Ramos (cell line): ENCODE measurements at regions not wholly inside any gene's neighbourhood (a gene's known extent, or its start where the extent isn't known, plus 50 kb on each side); places are given as distances from the start of the nearest gene placed in this dataset.

Source experiments
- in situ Hi-C: fragments of 300-500 bp; cut with MboI; formaldehyde crosslinking; loops from one replicate; pipeline ENCODE4 v1.14.3; 2022; ENCODE audit warnings: low sequenced_read_pairs; ENCODE audit not compliant: unreplicated experiment

DNA sequence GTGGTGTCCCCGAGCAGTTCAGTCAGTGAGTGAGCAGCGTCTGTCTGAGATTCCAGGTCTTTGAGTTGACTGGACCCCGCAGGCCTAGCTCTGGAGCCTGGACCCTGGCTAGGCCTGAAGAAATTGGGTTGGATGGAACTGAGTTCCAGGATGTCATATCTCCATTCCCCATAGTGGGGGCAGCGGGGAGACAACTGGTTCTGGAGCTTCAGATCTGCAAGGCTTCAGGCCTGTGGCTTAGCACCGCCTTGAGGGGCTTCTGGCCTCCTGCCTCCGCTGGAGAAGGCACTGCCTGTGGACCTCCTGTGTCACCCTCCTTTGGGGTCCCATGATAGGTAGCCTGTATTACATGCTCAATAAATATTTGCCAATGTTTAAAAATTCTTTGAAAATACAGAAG lies 288.4 kb upstream of the ID2 start:
- in situ Hi-C loops = no loop called here

- in situ Hi-C loops = no loop called here
Measured at GRCh38 chr2:8394131-8394530, 287.7 kb upstream of the ID2 start.

GRCh38 chr2:8394569-8395359 lies 287.1 kb upstream of the ID2 start:
- in situ Hi-C loops = no loop called here

DNA sequence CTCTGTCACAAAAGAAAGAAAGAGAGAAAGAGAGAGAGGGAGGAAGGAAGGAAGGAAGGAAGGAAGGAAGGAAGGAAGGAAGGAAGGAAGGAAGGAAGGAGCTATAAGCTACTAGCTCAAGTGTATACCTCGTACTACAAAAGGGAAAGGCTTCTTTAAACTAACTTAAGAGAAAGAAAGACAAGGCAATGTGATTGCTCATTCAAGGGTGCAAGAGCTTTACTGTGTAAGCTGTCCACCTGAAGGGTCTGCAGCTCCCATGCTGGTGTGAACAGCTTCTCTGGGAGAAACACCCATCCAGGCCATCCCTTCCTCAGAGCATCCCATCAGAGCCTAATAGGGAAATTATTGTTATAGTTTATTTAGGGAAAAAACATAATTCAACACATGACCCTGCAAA lies 286.1 kb upstream of the ID2 start:
- in situ Hi-C loops = no loop called here

DNA sequence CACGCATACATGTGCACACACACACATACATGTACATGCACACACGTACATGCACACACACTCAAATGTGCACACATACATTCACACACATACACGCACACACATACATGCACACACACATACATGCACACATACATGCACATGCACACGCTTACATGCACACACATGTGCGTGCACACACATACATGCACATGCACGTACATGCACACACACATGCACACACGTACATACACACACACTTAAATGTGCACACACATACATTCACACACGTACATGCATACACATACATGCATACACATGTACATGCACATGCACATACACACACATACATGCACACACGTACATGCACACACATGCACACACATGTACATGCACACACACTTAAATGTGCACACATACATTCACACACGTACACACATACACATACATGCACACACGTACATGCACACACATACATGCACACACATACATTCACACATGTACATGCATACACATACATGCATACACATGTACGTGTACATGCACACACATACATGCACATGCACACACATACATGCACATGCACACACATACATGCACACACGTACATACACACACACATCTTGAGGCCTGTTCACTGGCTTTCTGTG lies 283.7 kb upstream of the ID2 start:
- in situ Hi-C loops = no loop called here

DNA sequence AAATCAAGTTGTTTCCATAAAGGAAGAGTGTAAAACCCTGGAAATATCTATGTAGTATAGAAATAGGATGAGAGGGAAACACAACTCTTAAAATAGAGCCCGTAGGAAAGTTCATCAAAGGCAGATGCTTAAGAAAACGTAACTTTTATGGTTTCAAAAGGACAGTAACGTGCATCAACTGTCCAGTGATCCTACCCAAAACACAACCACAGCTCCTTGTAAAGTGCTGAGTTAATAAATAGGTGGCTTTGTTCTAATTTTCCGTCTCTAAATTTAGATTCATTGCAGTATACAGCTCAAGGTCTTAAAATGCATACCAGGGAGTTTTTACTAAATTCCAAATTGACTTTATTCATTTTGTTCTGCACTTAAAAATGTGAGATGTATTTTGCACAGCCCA lies 282.1 kb upstream of the ID2 start:
- in situ Hi-C loops = no loop called here

DNA sequence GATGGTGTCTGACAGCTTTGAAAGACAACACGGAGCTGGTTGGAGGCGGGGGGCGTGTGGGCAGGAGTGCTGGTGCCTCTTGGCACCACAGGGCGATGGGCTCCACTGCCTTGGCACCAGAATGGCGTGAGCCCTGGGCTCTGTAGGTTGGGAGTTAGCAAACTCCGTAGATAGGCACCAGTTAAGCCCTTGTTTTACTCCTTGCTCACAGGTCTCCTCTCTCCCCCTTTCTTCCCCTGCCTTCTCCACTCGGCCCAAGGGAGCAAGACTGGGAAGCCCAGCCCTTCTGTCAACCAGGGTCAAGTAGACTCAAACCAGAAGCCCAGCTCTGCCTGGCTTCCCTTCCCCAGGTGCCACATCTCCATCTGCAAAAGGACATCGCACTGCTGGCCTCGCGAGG lies 281.7 kb upstream of the ID2 start:
- in situ Hi-C loops = no loop called here

GRCh38 chr2:8402222-8402621 lies 279.6 kb upstream of the ID2 start:
- in situ Hi-C loops = no loop called here

GRCh38 chr2:8403876-8404275 lies 278.0 kb upstream of the ID2 start:
- in situ Hi-C loops = no loop called here

- in situ Hi-C loops = no loop called here
Measured at GRCh38 chr2:8405334-8405733, 276.5 kb upstream of the ID2 start.

DNA sequence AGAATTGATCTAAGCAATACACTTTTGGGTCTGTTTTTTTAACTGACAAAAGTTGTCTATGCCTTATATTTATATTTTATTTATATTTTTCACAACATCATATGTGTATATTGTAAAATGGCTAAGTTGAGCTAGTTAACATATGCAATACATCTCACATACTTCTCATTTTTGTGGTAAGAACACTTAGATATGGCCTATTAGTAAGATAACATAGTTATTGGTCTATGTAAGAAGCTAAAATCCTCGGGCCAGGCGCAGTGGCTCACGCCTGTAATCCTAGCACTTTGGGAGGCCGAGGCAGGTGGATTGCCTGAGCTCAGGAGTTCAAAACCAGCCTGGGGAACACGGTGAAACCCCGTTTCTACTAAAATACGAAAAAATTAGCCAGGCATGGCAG lies 275.6 kb upstream of the ID2 start:
- in situ Hi-C loops = no loop called here

DNA sequence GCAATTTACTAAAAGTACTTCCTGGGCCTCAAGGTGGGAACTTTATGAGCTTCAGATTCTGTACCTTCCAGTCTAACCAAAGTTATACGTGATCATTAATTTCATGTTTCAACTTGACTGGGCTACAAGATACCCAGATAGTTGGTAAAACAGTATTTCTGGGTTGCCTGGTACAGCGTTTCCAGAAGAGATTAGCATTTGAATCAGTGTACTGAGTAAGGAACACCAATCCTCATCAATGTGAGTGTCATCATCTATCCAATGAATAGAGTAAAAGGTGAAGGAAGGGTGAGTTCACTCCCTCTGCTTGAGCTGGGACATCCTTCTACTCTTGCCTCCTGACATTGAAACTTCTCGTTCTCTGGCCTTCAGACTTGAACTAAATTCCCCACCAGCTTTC lies 274.5 kb upstream of the ID2 start:
- in situ Hi-C loops = no loop called here

GRCh38 chr2:8408560-8409460 lies 273.0 kb upstream of the ID2 start:
- in situ Hi-C loops = no loop called here

DNA sequence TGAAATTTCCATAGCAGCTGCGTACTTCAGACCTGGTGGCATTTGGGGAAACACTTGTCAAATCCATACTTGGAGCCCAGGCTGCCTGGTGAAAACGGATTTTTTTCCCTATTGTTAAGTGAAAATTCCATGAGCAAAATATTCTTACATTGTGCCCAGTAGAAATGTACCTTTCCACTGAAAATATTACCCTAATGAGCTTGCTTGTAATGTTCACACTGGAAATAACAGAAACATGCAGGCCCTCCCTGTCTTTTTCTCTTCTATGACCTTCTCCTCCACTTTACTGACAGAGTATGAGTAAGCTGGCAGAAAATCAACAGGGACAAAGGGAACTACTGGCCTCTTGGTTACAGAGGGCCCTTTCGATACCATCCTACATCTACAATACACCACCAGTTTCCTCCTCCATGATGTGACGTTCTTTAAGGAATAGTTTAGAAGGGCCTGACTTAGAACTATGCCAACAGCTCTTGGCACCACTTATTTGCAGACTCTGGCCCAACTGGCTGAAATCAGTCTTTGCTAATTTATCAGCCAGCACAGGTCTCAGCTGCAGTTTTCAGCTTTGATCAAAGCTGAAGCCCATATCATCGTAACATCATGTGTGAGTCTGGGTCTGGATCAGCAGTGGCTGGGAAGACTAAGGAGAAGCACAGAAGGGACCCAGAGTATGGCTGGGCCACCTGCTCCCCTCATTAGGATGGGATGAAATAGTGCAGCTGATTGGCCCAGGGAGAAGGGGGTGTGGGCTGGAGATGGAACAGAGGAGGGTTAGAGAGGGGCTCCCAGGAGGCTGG lies 272.2 kb upstream of the ID2 start:
- in situ Hi-C loops = no loop called here

GRCh38 chr2:8412082-8412481 lies 269.8 kb upstream of the ID2 start:
- in situ Hi-C loops = no loop called here

DNA sequence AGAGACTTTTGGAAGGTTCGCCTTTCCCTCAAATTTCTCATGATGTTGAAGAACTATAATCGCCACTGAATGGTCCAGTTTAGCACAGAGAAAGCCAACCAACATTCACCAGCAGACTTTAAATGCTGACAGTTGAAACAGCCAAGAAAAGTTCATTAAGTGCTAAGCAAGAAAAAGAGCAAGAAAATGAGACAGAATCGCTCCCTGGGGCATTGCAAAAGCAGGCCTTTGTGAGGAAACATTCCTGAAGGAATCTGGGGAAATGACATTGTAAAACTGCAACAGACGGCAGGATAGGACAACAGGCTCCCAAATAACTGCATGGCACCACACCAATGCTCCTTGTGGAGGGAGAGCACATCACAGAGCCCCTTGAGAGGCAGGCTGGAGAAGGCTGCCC lies 269.3 kb upstream of the ID2 start:
- in situ Hi-C loops = no loop called here

DNA sequence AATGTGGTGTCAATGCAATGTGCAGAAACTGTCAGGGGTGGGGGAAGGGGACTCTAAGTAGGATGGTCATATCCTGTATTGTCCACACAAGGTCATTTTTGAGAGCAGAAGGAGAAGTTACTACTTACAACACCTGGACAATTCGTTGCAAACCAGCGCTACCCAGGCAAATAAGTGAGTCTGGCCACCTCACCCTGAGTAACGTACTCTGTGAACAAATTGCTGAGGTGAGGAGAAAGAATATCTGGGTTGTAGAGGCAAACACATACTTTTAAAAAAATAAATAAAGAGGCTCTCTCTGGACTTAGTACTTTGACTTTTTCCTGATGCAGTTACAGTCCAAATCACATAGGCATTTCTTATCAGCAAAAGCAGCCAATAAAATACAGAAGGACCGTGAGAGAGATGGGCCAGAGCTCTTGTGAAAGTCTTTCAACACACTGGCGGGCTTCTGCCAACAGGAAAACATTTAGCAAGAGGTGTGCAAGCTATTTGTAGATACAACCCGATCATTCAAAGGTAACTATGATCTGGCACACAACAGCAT lies 268.2 kb upstream of the ID2 start:
- in situ Hi-C loops = no loop called here

DNA sequence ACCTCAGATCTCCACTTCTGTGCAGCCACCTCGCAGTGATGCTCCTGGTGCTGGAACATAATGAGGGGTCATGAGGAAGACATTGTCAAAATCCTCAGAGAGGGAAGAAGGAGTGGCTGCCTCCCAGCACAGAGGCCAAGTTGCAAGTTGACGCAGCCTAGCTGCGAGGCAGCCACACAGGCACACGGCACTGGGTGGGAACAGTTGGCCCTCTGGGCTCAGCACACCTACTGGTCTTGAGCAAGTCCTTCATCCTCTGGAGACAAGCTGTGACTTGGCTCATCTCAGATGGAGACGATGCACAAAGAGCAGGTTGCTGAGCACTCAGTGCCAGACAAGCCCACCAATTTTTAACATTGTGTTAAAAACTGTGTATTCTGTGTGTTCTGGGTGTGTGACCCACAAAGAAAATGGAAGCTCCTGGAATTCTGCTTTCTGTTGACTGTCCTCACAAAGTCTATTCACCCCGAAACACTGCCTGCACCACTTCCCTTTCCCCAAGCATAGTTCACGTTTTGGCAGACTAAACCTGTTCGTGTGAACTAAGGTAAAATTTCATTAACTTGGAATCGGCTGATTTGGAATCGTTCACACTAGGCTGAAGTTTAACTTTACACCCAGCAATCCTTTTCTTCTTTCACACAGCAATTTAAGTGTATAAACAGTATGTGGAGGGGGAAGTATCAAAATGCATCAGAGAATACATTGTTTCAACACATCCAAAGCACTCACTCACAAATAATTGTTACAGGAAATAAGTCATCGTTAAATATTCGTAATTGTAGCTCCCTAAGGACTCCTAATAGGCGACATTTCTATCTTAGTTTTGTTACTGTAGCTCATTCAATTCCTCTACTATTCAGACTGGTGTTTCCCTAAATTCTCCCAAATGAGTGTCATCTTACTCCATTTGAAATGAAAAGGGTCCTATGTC lies 266.6 kb upstream of the ID2 start:
- in situ Hi-C loops = no loop called here

DNA sequence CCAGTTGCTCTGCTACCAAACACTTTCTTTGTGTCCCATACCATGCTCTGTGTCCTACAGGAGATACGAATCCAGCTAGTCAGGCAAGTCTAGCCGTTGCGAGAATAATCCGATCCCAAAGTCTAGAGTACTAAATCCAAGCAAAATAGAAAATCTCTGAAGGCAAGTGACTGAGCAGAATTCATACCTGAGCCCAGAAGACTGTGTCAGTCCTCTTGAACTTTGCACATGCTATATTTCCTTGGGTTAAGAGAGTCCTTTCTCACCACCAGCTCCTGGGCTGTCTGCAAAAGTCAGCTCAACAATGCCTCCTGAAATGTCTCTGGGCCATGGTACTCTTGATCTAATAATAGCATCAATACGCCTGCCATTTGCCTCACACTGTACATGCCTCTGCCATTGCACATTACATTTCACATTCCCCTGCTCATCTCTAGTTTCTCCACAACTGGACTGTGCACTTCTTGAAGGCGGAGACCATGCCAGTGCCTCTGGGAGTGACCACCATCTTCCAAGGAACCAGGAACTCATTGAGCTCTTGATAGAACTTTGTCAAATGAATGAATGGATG lies 265.8 kb upstream of the ID2 start:
- in situ Hi-C loops = no loop called here
